ENCODE measurements at regions not wholly inside any gene's neighbourhood (a gene's known extent, or its start where the extent isn't known, plus 50 kb on each side); places are given as distances from the start of the nearest gene placed in this dataset.

- Histone ChIP-seq H2AFZ (ENCODE audit: low read depth, low read length) (no peak overlapping the region), H3K9me1 (ENCODE audit: control insufficient read depth, insufficient read depth, low read length) (no peaks in the 10 kb centered on the region), H3K27ac (ENCODE audit: extremely low read depth, low read depth, low read length) (no peak overlapping the region), H3K9me3 (replicated peaks; ENCODE audit: control insufficient read depth, insufficient read depth, low read depth, low read length) (no peaks in the 10 kb centered on the region), H3K4me1 (replicated peaks in 1 of 2; ENCODE audit: control insufficient read depth in 2 of 2, insufficient read depth in 2 of 2, low read length in 2 of 2) (peaks cover 0 to 13% of the 10 kb centered on the region in 2 experiments; a peak in 2 of 5 replicates), H3K4me3 (no peak overlapping the region), H3K36me3 (ENCODE audit: control insufficient read depth, insufficient read depth, low read length) (no peaks in the 10 kb centered on the region), H3K9ac (ENCODE audit: insufficient read depth in 1 of 2, low read depth in 2 of 2, low read length in 2 of 2) (no peak overlapping the region), H3K79me2 (ENCODE audit: control insufficient read depth, insufficient read depth, low read length) (no peaks in the 10 kb centered on the region), H3K4me2 (ENCODE audit: insufficient read depth, low read length) (no peak overlapping the region), H4K20me1 (replicated peaks; ENCODE audit: control insufficient read depth, insufficient read depth, low read length) (no peaks in the 10 kb centered on the region; the same call in 1 of the 2 replicates), H3K27me3 (ENCODE audit: control insufficient read depth in 2 of 2, insufficient read depth in 2 of 2, low read length in 2 of 2) (peaks cover 14 to 59% of the 10 kb centered on the region in 2 experiments)
- BruUV-seq (replicated peaks), result no TSS peak
- in situ Hi-C loops (cut with MboI) (no loop called here), intact Hi-C loops (cut with micrococcal nuclease) (no loop called here)
- FAIRE-seq (no peak), ATAC-seq (no peak), DNase-seq (ENCODE audit: extremely low read depth in 1 of 4, low spot score in 3 of 4) (no peak)
- 0% methylated on average over 4 of the region's 4 CpGs for WGBS (ENCODE audit: insufficient coverage, low coverage, missing lambda C conversion rate)
- TF ChIP-seq CHD2 (IDR thresholded peaks at IDR 0.05; ENCODE audit: low read depth, low read length) (no peak), CREB3 (tag; conservative IDR thresholded peaks at IDR 0.05; ENCODE audit: low read depth) (no peak), CLOCK (CRISPR knock-in tag; IDR thresholded peaks at IDR 0.05; ENCODE audit: borderline replicate concordance) (no peak), HCFC1 (IDR thresholded peaks at IDR 0.05; ENCODE audit: low read depth, low read length) (no peak), MYNN (IDR thresholded peaks at IDR 0.05) (no peak), MYNN (CRISPR knock-in tag; IDR thresholded peaks at IDR 0.05) (no peak), TAF15 (IDR thresholded peaks at IDR 0.05; ENCODE audit: low read depth, low read length) (no peak), ZNF436 (CRISPR knock-in tag; IDR thresholded peaks at IDR 0.05) (no peak), CHD4 (IDR thresholded peaks at IDR 0.05; ENCODE audit: insufficient read depth, insufficient replicate concordance, low read depth, low read length, poor library complexity, severe bottlenecking) (no peak), HDAC8 (tag; IDR thresholded peaks at IDR 0.05) (no peak), ZNF282 (CRISPR knock-in tag; IDR thresholded peaks at IDR 0.05) (no peak), ZNF354B (CRISPR knock-in tag; IDR thresholded peaks at IDR 0.05) (no peak), NFIC (IDR thresholded peaks at IDR 0.05) (no peak), BRCA1 (IDR thresholded peaks at IDR 0.05) (no peak), BRCA1 (CRISPR knock-in tag; IDR thresholded peaks at IDR 0.05) (no peak), MITF (IDR thresholded peaks at IDR 0.05) (no peak), ZSCAN32 (CRISPR knock-in tag; IDR thresholded peaks at IDR 0.05) (no peak), NR3C1 (CRISPR knock-in tag; IDR thresholded peaks at IDR 0.05) (no peak)
- ChIA-PET CTCF (ENCODE audit: low intra/inter-chr PET ratio) (no interaction called here), POLR2A (no interaction called here)
These were observed 70.8 kb upstream of the EEPD1 start for GRCh38 chr7:36082216-36082615.
